ENCODE measurements at regions not wholly inside any gene's neighbourhood (a gene's known extent, or its start where the extent isn't known, plus 50 kb on each side); places are given as distances from the start of the nearest gene placed in this dataset.

DNA sequence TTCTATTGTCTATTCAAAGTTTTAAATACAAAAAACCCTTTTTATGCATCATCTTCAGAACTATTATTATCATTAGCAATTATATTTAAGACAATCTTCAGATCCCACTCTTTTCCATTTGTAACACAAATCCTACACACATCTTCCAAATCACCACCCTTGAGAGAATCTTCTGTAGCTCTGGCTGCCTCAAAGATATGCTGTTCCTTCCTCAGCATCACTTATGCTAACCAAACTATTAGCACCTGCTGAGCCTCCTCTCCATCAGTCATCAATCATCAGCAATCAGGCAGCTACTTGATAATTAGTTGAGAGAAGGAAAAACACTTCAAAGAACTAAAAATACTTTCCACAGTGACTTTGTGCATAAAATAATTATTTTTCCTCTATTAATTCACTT is 1082.2 kb downstream of the C4orf33 start:
- H3K4me3 ChIP-seq (ENCODE audit: low read depth, low read length): no peak overlapping the region
- no peak for DNase-seq (ENCODE audit: low read depth)

DNA sequence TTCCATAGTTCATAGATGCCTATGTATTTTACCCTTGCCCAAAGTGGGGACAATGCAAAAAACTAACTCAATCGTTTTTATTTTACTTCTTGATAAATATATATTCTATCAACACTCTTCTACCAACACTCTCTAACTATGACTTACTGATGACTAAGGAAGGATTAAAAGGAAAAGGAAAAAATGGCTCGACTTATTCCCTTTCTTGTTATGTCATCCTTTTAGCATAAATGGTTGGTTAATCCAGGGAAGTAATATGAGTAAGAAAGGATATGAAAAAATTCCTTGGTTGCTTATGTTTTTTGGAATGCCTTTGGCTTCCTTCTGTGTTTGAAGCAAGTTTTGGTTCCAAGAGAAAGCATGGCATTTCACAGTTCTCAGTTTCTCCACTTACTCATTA is 1087.1 kb downstream of the C4orf33 start:
- H3K4me3 ChIP-seq (ENCODE audit: low read depth, low read length): no peak overlapping the region
- no peak for DNase-seq (ENCODE audit: low read depth)

DNA sequence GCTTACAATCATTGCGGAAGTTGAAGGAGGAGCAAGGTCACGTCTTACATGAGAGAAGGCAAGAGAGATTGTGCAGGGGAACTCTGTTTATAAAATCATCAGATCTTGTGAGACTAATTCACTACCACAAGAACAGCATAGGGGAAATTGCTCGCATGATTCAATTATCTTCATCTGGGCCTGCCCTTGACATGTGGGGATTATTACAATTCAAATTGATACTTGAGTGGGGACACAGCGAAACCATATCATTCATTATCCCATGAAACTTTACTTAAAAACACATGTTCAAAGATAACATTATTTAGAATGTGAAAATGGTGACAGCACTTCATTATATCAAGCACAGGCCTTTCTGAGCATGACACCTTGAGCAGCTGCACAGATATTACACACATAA is 1087.8 kb downstream of the C4orf33 start:
- no peak overlapping the region for H3K4me3 ChIP-seq (ENCODE audit: low read depth, low read length)
- DNase-seq (ENCODE audit: low read depth): no peak

DNA sequence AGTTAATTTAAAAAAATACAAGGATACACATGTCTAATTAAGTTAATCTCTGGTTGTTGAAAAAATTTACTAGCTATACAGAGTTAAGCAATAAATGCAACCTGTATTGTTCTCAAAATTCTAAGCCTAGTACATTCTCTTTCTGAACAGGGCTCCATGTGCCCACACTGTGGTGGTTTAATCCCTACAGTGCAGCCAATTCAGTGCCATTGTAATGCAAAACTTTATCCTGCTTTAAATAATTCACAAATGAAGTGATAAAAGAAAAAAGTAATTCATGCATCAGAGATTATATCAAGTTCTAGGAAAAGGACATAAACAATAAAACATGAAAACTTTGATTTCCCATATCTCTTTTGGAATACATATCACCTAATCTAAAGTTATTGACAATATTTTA is 1089.2 kb downstream of the C4orf33 start:
- H3K4me3 ChIP-seq (ENCODE audit: low read depth, low read length): no peak overlapping the region
- no peak for DNase-seq (ENCODE audit: low read depth)

DNA sequence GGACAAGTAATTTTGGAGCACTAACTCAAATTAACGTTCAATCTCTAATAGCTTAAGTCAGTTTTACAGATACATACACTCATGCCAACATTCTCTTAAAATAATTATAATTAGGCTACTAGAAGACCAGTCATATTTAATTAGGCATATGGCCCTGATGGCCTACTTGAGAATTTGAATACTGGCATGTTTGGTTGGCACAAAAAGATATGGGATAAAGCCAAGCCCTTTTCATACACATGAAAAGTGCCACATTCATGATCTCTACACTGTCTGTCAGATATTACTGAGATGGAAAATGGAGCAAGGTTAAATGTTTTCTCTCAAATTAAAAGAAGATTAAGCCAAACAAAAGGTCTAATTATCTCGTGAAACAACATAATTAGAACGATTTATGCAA is 1091.0 kb downstream of the C4orf33 start:
- no peak for DNase-seq (ENCODE audit: low read depth)
- no peak overlapping the region for H3K4me3 ChIP-seq (ENCODE audit: low read depth, low read length)

DNA sequence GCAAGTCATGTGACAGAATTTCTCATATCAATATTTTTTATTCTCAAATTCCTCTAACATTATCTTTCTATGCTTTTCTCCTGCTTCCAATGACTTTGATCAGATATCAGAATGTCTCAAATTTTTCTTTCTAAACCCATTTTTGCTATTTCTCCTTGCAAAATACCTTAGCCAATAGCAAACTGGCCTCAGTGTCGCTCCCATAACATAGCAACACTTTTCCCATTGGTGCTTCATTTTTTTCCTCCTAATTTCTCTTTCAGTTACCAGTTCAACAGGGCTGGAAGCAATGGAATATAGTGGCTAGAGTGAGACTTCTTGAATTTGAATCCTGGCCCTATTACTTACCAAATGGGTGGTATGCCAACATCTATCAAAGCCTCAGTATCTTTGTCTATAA is 1091.6 kb downstream of the C4orf33 start:
- no peak overlapping the region for H3K4me3 ChIP-seq (ENCODE audit: low read depth, low read length)
- no peak for DNase-seq (ENCODE audit: low read depth)

DNA sequence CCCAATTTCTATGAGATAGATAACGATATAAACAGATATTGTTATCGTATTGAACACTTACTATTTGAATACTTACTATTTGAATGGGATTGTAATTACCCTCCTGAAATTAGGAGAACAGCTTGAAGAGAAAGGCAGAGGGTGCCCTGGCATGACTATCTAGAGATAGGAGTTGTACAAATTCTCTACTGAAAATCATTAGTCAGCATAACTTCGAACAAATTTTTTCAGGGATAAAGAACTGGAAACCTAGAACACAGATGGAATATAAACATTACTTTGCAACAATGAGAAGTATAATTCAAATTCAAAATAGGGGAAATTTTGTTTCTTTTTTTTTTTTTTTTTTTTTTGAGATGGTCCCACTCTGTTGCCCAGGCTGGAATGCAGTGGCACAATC is 1096.8 kb downstream of the C4orf33 start:
- H3K4me3 ChIP-seq (ENCODE audit: low read depth, low read length): no peak overlapping the region
- no peak for DNase-seq (ENCODE audit: low read depth)

DNA sequence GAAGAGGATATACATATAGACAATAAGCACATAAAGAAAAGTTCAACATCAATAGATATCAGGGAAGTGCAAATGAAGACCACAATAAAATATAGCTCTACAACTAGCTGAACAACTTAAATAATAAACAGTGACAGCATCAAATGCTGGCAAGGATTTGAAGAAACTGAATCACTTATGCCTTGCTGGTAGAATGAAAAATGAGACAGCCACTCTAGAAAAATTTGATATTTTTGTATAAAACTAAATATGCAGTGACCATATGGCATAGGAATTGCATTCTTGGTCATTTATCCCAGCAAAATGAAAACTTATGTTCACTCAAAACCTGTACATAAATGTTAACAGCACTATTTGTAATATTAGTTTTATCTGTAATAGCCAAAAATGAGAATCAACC is 1102.0 kb downstream of the C4orf33 start:
- no peak overlapping the region for H3K4me3 ChIP-seq (ENCODE audit: low read depth, low read length)
- no peak for DNase-seq (ENCODE audit: low read depth)

DNA sequence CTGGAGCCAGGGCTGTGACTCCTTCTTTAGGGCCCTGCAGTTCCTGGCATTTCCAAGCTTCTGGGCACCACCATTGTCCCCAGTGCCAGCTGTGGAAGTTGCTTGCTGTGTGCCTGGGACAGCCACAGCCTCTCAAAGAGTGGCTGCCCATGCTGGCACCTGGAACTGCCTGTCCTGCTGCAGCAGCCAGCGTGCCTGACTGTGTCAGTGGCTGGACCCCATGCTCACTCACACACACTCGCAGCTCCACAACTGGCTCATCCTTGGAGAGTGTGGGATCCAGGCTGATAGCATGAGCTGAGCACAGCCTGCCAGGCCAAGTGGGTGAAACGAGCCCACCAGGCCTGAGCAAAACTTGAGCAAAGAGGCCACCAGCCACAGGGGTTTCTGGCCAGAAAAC is 1107.6 kb downstream of the C4orf33 start:
- DNase-seq (ENCODE audit: low read depth): no peak
- H3K4me3 ChIP-seq (ENCODE audit: low read depth, low read length): no peak overlapping the region

DNA sequence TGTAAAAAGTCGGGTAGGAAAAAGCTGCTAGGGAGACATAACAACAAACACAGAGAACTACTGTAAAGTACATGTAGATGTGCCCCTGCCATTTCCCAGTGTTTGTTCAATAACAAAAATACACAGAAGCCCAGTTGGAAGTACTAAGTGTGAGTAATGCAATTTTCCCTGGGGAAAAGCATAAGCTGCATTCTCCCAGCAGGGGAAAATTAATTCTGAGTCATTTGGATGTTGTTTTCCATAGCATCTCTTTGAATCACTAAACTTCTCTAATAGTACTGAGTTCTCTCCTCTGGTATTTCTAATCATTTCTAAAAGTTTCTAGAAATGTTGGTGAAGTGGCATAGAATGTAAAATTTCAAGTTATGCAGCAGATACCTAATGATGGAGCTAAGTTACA is 1114.9 kb downstream of the C4orf33 start:
- DNase-seq (ENCODE audit: low read depth): peak; percentile 87

DNA sequence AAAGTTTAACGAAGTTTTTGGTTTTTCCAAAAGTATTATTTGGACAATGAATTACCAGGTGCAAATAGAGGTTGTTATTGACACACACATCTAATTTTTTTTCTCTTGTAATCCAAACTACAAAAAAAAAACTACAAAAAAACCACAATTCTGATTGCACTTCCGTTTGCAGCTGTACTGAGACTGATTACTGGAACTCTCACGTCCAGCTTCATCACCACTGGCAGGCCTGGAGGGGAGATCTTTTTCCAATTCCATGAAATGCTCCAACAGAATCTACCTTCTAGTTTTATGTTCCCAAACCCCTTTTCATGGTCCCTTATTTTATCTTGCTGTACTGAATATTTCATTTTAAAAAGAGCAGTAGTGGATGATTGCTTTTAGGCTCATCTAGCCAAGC is 1118.3 kb downstream of the C4orf33 start:
- no peak for DNase-seq (ENCODE audit: low read depth)
- H3K4me3 ChIP-seq (ENCODE audit: low read depth, low read length): no peak overlapping the region

More for the DNA sequence above, 1114.9 kb downstream of the C4orf33 start:
- H3K4me3 ChIP-seq (ENCODE audit: low read depth, low read length): no peak overlapping the region

DNA sequence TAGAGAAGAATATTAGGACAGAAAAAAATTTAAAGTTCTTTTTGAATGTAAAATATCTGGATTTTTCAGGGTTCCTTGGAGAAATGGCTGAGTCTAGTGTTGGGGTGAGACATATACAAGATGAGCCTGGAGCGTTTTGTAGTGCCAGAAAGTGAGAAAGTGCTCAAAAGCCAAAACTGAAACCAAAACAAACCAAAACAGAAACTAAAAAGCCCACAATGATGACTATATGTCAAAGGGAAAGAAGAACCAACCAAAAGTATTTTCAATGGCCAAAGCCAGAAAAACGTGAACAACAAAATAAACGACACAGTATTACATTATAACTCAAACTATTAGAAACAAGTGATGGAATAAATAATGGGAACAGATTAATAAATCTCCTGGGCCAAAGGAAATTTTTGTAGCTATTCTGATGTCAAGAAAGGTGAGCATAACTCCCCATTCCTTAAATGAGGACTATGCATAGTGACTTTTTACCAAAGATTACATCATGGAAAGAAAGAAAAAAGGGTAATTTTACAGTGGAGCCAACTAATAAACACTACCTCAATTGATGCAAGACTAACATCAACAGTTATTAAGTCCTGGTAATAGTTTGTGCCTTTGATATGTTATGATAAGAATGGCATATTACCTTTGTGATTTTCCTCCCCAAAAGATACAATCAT is 1137.6 kb downstream of the C4orf33 start:
- no peak overlapping the region for H3K4me3 ChIP-seq (ENCODE audit: low read depth, low read length)
- no peak for DNase-seq (ENCODE audit: low read depth)

DNA sequence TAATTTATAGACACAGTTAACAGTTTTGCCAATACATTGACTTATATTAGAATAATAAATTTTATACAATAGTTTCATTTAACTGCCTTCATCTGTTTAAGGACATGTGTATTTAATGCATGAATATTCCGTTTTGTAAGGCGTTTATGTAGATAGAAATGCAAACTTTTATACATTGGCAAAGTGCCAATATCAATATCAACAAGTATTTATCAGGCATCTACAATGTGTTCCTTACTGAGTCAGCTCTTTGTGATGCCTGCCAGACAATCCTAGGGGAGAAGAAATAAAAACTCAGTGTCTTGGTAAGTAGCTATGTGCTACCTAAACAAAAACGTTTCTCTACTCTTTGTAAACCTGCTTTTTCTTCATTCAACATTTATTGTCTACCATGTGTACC is 1142.2 kb downstream of the C4orf33 start:
- no peak overlapping the region for H3K4me3 ChIP-seq (ENCODE audit: low read depth, low read length)
- peak; percentile 19 for DNase-seq (ENCODE audit: low read depth)

DNA sequence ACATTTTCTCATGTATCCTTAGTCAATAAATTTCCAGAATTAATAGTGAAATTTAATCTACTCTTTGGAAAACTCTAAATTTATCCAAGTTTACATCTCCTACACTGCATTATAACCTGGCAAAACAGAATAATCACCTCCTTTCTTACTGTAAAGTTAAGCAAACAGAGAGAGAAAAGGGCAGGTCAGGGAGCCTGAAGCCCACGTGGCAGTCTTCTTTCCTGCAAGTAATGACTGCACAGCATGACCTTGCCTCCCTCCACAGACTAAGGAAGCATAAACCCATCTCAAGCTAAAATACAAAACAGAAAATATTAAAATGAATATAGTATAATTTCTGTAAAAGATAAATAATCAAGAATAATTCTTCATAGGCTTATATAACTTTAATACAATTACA is 1153.0 kb downstream of the C4orf33 start:
- no peak for DNase-seq (ENCODE audit: low read depth)
- no peak overlapping the region for H3K4me3 ChIP-seq (ENCODE audit: low read depth, low read length)

DNA sequence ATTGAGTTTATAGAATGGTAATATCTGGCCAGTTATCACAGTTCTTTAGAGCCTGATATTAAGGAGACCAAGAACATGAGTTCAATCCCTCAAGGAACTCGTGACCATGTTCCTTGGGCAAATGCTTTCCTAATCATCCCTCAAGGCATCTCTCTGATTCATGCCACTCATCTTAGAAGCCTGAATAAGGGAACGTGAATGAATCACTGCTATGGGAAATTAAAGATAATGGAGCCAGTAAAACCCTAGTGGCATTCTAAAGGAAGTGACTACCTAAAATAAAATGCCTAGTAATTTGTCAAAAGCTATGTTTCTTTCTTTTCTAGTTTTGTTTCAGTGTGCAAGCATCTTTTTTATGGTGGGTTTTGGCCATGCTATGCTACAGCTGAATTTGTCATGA is 1161.3 kb downstream of the C4orf33 start:
- no peak overlapping the region for H3K4me3 ChIP-seq (ENCODE audit: low read depth, low read length)
- DNase-seq (ENCODE audit: low read depth): peak; percentile 75

DNA sequence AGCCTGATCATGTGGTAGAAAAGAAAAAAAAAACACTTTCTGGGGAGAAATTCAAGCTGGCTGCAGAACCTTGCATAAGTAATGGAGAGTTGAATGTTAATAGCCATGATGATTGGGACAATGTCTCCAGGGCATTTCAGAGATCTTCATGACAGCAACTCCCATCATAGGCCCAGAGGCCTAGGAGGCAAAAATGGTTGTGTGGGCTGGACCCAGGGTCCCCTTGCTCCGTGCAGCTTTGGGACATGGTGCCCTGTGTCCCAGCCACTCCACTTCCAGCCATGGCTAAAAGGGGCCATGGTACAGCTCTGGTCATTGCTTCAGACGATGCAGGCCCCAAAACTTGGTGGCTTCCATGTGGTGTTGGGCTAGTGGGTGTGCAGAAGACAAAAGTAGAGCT is 1170.9 kb downstream of the C4orf33 start:
- no peak for DNase-seq (ENCODE audit: low read depth)
- no peak overlapping the region for H3K4me3 ChIP-seq (ENCODE audit: low read depth, low read length)

DNA sequence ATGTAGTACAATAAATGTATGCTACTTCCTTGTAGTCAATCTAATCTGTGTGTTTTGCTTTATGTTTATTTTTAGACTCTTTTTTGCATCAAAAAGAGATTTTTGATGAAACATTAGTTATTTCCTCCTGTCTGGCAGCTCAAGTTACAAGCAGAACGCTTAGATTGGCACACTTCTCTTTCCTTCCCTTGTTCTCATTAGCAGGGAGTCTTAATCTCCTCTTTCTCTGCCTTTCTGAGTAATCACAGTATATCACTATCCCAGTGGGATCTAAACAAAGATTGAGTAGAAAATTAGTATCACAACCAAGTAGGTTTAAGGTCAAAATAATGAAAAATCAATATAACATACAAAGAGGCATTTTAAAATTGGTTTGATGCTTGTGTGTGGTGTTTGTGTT is 1192.6 kb downstream of the C4orf33 start:
- peak; percentile 1 for DNase-seq (ENCODE audit: low read depth)
- no peak overlapping the region for H3K4me3 ChIP-seq (ENCODE audit: low read depth, low read length)

DNA sequence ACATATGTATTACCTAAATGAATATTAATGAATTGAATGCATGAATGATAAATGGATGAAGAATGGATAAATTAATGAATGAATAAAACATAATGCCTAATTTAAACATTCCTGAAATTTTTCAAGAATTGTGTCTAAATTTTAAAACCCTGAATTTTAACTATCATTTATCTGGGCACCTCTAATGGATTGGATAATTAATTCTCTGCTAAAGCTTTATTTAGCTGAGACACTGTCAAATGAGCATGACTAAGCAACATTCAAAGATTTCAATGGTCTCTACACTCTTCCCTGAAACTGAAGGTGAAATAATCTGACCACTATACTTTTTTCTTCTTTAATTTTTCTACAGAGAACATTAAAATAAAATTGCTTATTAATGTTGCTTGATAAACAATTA is 1197.7 kb downstream of the C4orf33 start:
- no peak for DNase-seq (ENCODE audit: low read depth)
- no peak overlapping the region for H3K4me3 ChIP-seq (ENCODE audit: low read depth, low read length)

DNA sequence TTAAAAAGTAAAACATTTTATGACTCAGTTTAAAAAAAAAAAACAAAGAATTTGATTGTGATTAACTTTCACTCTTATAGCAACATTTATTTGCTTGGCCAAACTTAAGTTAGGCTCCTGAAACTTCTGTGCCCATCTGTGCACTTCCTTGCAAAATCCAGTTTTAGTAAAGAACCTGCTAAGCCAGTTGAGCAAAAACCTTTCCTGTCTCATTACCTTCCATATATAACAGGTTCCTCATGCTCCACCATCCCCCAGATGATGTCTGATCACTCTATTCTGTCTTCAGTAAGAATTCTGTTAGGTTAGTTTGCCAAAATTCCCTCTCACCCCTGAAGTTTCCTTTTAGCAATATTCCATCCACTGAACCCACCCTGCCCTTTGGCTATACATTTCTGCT is 1200.5 kb downstream of the C4orf33 start:
- H3K4me3 ChIP-seq (ENCODE audit: low read depth, low read length): no peak overlapping the region
- no peak for DNase-seq (ENCODE audit: low read depth)

DNA sequence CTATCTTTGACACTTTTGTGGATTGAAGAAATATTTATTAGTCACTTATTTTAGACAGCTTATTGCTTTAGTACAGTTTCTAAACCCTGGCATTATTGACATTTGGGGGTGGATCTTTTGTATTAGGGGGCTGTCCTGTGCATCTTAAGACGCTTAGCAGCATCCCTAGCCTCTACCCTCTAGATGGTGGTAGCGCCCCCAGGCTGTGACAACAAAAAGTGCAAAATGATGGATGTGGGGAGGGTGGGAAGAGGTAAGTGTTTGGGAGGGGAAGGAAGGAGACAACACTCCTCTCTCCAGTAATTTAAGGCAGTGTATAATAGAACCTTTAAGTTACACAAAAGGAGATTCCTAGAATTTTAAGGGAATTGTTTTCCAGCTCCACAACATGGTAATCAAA is 1210.6 kb downstream of the C4orf33 start:
- DNase-seq (ENCODE audit: low read depth): no peak
- H3K4me3 ChIP-seq (ENCODE audit: low read depth, low read length): no peak overlapping the region

DNA sequence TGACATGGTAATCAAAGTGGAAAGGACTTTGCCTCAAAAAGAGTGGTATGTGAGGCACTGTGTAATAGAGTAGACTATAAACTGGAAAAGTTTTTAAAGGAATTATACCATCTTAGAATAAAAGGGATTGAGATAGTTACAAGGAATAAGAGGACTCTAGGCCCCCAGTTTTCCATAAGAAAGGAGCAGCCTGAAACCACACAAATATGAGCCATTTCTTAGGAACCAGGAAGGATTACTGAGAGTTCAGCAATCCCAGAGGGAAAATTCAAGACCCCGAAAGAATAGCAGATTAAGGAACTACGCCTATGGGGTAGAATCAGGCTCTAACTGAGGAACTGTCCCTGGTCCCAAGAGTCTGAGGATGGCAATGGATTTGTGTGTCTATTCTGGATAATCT is 1213.3 kb downstream of the C4orf33 start:
- H3K4me3 ChIP-seq (ENCODE audit: low read depth, low read length): no peak overlapping the region
- no peak for DNase-seq (ENCODE audit: low read depth)

DNA sequence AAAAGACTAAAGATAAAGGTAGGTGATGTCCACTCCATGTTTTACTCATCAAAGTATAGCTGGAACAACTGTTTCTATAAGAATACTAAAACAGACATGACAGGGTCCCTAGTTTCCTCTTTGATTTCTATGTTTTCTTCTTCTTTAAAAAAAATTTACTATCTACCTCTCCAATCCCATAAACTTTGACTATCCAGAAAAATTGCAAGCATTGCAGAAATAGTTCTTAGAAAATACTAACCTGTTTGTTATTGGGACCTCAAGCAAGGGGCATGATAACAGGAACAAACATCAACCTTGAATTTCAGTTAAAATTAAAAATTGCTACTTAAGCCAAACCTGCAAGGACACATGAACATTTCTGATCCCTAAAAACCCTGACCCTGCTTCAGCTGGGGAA is 1226.5 kb downstream of the C4orf33 start:
- no peak for DNase-seq (ENCODE audit: low read depth)
- H3K4me3 ChIP-seq (ENCODE audit: low read depth, low read length): no peak overlapping the region

Measured in skeletal muscle cell (primary cell).